ENCODE measurements at regions not wholly inside any gene's neighbourhood (a gene's known extent, or its start where the extent isn't known, plus 50 kb on each side); places are given as distances from the start of the nearest gene placed in this dataset.

DNA sequence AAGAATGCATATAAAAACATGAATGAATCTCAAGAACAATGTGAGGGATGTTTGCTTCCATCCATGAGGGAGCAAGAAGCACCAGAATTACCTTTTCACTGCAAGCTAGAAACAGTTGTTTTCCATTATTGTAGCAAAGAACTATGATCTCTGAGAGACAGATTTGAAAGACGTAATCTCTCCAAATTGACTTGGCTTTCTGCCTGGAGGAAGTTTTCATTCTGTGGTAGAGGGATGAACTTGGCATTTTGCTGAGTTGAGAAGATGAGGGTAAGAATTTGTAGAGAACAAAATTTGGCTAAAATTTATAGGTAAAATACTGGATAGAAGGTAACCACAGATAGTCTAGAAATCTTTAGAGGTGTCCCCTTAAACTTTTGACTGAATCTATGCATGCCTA is 496.8 kb downstream of the TDRD3 start:
- H3K9me3 ChIP-seq (ENCODE audit: control insufficient read depth, low read length) = no peaks in the 10 kb centered on the region
- no peak overlapping the region for H3K9ac ChIP-seq (ENCODE audit: extremely low read depth, low read length, poor library complexity, severe bottlenecking)
- H3K4me3 Mint-ChIP-seq = no peak overlapping the region
- H3K27ac ChIP-seq (ENCODE audit: low read depth, low read length) = no peak overlapping the region
- H3K36me3 Mint-ChIP-seq (ENCODE audit: low read depth) = no peaks in the 10 kb centered on the region
- no peak for DNase-seq
- 92 to 93% methylated on average over 1 of the region's 1 CpG for WGBS, 2 experiments (ENCODE audit: insufficient coverage in 1 of 2, insufficient read length in 1 of 2)
- H3K4me3 ChIP-seq (ENCODE audit: low read length) = no peak overlapping the region
- H3K27ac Mint-ChIP-seq = no peak overlapping the region
- TF ChIP-seq, protein P1, sequence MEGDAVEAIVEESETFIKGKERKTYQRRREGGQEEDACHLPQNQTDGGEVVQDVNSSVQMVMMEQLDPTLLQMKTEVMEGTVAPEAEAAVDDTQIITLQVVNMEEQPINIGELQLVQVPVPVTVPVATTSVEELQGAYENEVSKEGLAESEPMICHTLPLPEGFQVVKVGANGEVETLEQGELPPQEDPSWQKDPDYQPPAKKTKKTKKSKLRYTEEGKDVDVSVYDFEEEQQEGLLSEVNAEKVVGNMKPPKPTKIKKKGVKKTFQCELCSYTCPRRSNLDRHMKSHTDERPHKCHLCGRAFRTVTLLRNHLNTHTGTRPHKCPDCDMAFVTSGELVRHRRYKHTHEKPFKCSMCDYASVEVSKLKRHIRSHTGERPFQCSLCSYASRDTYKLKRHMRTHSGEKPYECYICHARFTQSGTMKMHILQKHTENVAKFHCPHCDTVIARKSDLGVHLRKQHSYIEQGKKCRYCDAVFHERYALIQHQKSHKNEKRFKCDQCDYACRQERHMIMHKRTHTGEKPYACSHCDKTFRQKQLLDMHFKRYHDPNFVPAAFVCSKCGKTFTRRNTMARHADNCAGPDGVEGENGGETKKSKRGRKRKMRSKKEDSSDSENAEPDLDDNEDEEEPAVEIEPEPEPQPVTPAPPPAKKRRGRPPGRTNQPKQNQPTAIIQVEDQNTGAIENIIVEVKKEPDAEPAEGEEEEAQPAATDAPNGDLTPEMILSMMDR (conservative IDR thresholded peaks at IDR 0.05) = no peak
- H3K4me1 Mint-ChIP-seq = peaks cover 5% of the 10 kb centered on the region
- H3K27me3 Mint-ChIP-seq (ENCODE audit: insufficient read depth) = no peaks in the 10 kb centered on the region
- no peaks in the 10 kb centered on the region for H3K27me3 ChIP-seq (ENCODE audit: control insufficient read depth, insufficient read depth, low read length, poor library complexity, severe bottlenecking)
- no peaks in the 10 kb centered on the region for H3K4me1 ChIP-seq (ENCODE audit: control insufficient read depth, insufficient read depth, low read length)
- H3K36me3 ChIP-seq (ENCODE audit: control insufficient read depth, insufficient read depth, low read length) = no peaks in the 10 kb centered on the region
- no peaks in the 10 kb centered on the region for H3K9me3 Mint-ChIP-seq

DNA sequence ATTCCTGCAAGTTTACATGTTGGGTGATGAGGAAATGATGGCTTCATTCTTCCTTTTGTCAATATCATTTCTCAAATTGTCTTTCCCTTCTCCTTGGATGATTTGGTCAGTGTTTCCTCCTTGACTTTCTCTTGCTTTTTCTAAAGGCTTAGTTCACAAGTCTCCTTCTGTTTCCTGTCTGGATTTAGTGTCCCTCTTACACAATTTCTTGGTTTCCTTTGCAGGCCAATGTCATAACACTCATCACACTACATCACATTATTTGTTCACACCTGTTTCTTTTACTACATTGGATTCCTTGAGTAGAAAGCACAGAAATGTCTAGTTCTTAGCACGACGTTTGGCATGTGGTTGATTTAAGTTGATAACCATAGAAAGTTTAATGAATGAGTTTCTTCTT is 490.7 kb downstream of the TDRD3 start:
- H3K9me3 ChIP-seq (ENCODE audit: control insufficient read depth, low read length) = no peaks in the 10 kb centered on the region
- no peak overlapping the region for H3K27ac ChIP-seq (ENCODE audit: low read depth, low read length)
- H3K9ac ChIP-seq (ENCODE audit: extremely low read depth, low read length, poor library complexity, severe bottlenecking) = no peak overlapping the region
- Mint-ChIP-seq H3K27ac (no peak overlapping the region), H3K9me3 (no peaks in the 10 kb centered on the region), H3K36me3 (ENCODE audit: low read depth) (no peaks in the 10 kb centered on the region), H3K27me3 (ENCODE audit: insufficient read depth) (no peaks in the 10 kb centered on the region), H3K4me1 (peaks cover 12% of the 10 kb centered on the region), H3K4me3 (no peak overlapping the region)
- TF ChIP-seq, protein P1 (conservative IDR thresholded peaks at IDR 0.05) = no peak
- H3K4me3 ChIP-seq (ENCODE audit: low read length) = no peak overlapping the region
- 96% methylated on average over 2 of the region's 2 CpGs; no CpG with 5 or more reads in 1 of the 2 experiments for WGBS, 2 experiments (ENCODE audit: insufficient coverage in 1 of 2, insufficient read length in 1 of 2)
- no peaks in the 10 kb centered on the region for H3K4me1 ChIP-seq (ENCODE audit: control insufficient read depth, insufficient read depth, low read length)
- DNase-seq = no peak
- no peaks in the 10 kb centered on the region for H3K36me3 ChIP-seq (ENCODE audit: control insufficient read depth, insufficient read depth, low read length)
- peaks cover 2% of the 10 kb centered on the region for H3K27me3 ChIP-seq (ENCODE audit: control insufficient read depth, insufficient read depth, low read length, poor library complexity, severe bottlenecking)

DNA sequence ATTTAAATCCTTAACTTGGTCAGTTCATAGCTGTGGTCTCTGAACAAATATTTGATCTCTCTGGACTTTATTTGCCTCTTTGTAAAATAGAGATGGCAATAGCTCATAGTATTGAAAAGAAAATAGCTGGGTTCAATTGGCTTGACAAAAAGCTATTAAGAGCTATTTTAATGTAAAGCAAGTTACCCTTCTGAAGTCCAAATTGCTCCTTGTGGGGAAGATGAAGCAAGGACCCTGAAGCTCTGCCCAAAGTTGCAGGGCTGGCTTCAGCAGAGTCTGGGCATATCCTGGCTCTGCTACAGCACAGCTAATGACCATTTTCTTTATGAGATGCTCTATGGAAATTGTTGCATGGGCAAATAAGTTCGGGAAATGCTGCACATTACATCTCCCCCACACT is 484.5 kb downstream of the TDRD3 start:
- WGBS, 2 experiments (ENCODE audit: insufficient coverage in 1 of 2, insufficient read length in 1 of 2) = 69 to 83% methylated on average over 1 of the region's 1 CpG
- Histone ChIP-seq H3K4me3 (ENCODE audit: low read length) (no peak overlapping the region), H3K4me1 (ENCODE audit: control insufficient read depth, insufficient read depth, low read length) (no peaks in the 10 kb centered on the region), H3K9me3 (ENCODE audit: control insufficient read depth, low read length) (peaks cover 6% of the 10 kb centered on the region), H3K27me3 (ENCODE audit: control insufficient read depth, insufficient read depth, low read length, poor library complexity, severe bottlenecking) (peaks cover 26% of the 10 kb centered on the region), H3K27ac (ENCODE audit: low read depth, low read length) (no peak overlapping the region), H3K9ac (ENCODE audit: extremely low read depth, low read length, poor library complexity, severe bottlenecking) (no peak overlapping the region), H3K36me3 (ENCODE audit: control insufficient read depth, insufficient read depth, low read length) (no peaks in the 10 kb centered on the region)
- Mint-ChIP-seq H3K27ac (no peak overlapping the region), H3K36me3 (ENCODE audit: low read depth) (no peaks in the 10 kb centered on the region), H3K4me3 (no peak overlapping the region), H3K4me1 (peaks cover 27% of the 10 kb centered on the region), H3K27me3 (ENCODE audit: insufficient read depth) (peaks cover 11% of the 10 kb centered on the region), H3K9me3 (peaks cover 5% of the 10 kb centered on the region)
- TF ChIP-seq, protein P1 (conservative IDR thresholded peaks at IDR 0.05) = no peak
- DNase-seq = no peak

Data from endodermal cell (in vitro differentiated cells).